A673 (cell line): ENCODE measurements at regions not wholly inside any gene's neighbourhood (a gene's known extent, or its start where the extent isn't known, plus 50 kb on each side); places are given as distances from the start of the nearest gene placed in this dataset.

Experiments used
- BruUV-seq: library from RNA; stranded (reverse); fragments of 400-500 nt; replicated peaks from 2 replicates; lab custom pipeline; 2021; lab: Mats Ljungman, UMichigan
- CTCF ChIA-PET: fragments of 300-600 bp; sonication (Branson Sonifier 250); formaldehyde crosslinking; loops from one replicate; lab custom pipeline; 2022; ENCODE audit warnings: antibody characterized with exemption; lab: Charles Lee
- POLR2A ChIA-PET: fragments of 300-600 bp; sonication (Branson Sonifier 250); formaldehyde crosslinking; loops from one replicate; lab custom pipeline; 2022; ENCODE audit warnings: antibody characterized with exemption; ENCODE audit not compliant: low non-redundant PET; lab: Charles Lee
- DNase-seq: peaks from one replicate; pipeline ENCODE4 v3.0.0-alpha.2; 2015; ENCODE audit warnings: low spot score
- H3K27ac ChIP-seq: fragments of 200-600 bp; sonication (generic); 2 replicates; pipeline ENCODE4 v1.5.1; 2016; ENCODE audit warnings: mixed run types, low read depth, mild to moderate bottlenecking, mixed read lengths, antibody characterized with exemption, low read length; ENCODE audit not compliant: poor library complexity, severe bottlenecking
- H3K27me3 ChIP-seq: fragments of 200-600 bp; sonication (generic); replicated peaks from 2 replicates; pipeline ENCODE4 v1.6.1; 2017; ENCODE audit warnings: mixed run types, low read depth, mild to moderate bottlenecking, mixed read lengths, antibody characterized with exemption, low read length; ENCODE audit not compliant: insufficient read depth, poor library complexity
- H3K36me3 ChIP-seq: fragments of 200-600 bp; sonication (generic); 2 replicates; pipeline ENCODE4 v1.6.1; 2016; ENCODE audit warnings: mixed run types, mild to moderate bottlenecking, mixed read lengths, antibody characterized with exemption, low read length; ENCODE audit not compliant: insufficient read depth, poor library complexity, severe bottlenecking
- H3K4me1 ChIP-seq: fragments of 200-600 bp; sonication (generic); 2 replicates; pipeline ENCODE4 v1.6.1; 2017; ENCODE audit warnings: mixed run types, mild to moderate bottlenecking, mixed read lengths, antibody characterized with exemption, low read length; ENCODE audit not compliant: insufficient read depth, poor library complexity, severe bottlenecking
- H3K4me3 ChIP-seq: fragments of 200-600 bp; sonication (generic); 2 replicates; pipeline ENCODE4 v1.5.1; 2016; ENCODE audit warnings: low read depth, mixed run types, mild to moderate bottlenecking, mixed read lengths, low read length; ENCODE audit not compliant: poor library complexity, severe bottlenecking
- H3K9me3 ChIP-seq: fragments of 200-600 bp; sonication (generic); 2 replicates; pipeline ENCODE4 v1.6.1; 2016; ENCODE audit warnings: mixed run types, low read depth, mild to moderate bottlenecking, mixed read lengths, antibody characterized with exemption, low read length; ENCODE audit not compliant: poor library complexity, severe bottlenecking
- CTCF ChIP-seq: fragments of 300-800, 200-600 bp; sonication (generic); conservative IDR thresholded peaks from 2 replicates; pipeline ENCODE4 v1.5.1; 2017; ENCODE audit warnings: low read depth, mild to moderate bottlenecking, antibody characterized with exemption, low read length, moderate library complexity, mixed read lengths
- EZH2 ChIP-seq: fragments of 200-600 bp; sonication (generic); IDR thresholded peaks from 2 replicates; pipeline ENCODE4 v1.6.1; 2017; ENCODE audit warnings: borderline replicate concordance, low read depth, mild to moderate bottlenecking, mixed read lengths, antibody characterized with exemption, low read length; ENCODE audit not compliant: poor library complexity, severe bottlenecking
- intact Hi-C: fragments of 100-400 bp; cut with micrococcal nuclease; formaldehyde crosslinking; loops from one replicate; pipeline ENCODE4 v1.10.0; 2022; ENCODE audit not compliant: unreplicated experiment

- ChIA-PET CTCF (no interaction called here), POLR2A (no interaction called here)
- intact Hi-C loops: no loop called here
- Histone ChIP-seq H3K9me3 (no peaks in the 10 kb centered on the region), H3K27me3 (no peaks in the 10 kb centered on the region), H3K4me3 (no peak overlapping the region), H3K4me1 (no peaks in the 10 kb centered on the region), H3K36me3 (no peaks in the 10 kb centered on the region), H3K27ac (no peak overlapping the region)
- no TSS peak for BruUV-seq
- no peak for DNase-seq
- TF ChIP-seq EZH2 (no peak), CTCF (no peak)
Observed at GRCh38 chr13:62278271-62278670, 862.6 kb upstream of the PCDH20 start.

- H3K4me3 ChIP-seq: no peak overlapping the region
- DNase-seq: no peak
- TF ChIP-seq CTCF (no peak), EZH2 (no peak)
- no peak overlapping the region for H3K27ac ChIP-seq
- intact Hi-C loops: no loop called here
- no peaks in the 10 kb centered on the region for H3K36me3 ChIP-seq
- BruUV-seq: no TSS peak
- H3K9me3 ChIP-seq: no peaks in the 10 kb centered on the region
- no peaks in the 10 kb centered on the region for H3K4me1 ChIP-seq
- H3K27me3 ChIP-seq: no peaks in the 10 kb centered on the region
- ChIA-PET CTCF (no interaction called here), POLR2A (no interaction called here)
Observed at GRCh38 chr13:62251734-62252133, 836.1 kb upstream of the PCDH20 start.

- ChIA-PET CTCF (no interaction called here), POLR2A (no interaction called here)
- Histone ChIP-seq H3K27ac (no peak overlapping the region), H3K36me3 (no peaks in the 10 kb centered on the region), H3K4me3 (no peak overlapping the region), H3K4me1 (no peaks in the 10 kb centered on the region), H3K9me3 (no peaks in the 10 kb centered on the region), H3K27me3 (no peaks in the 10 kb centered on the region)
- TF ChIP-seq CTCF (no peak), EZH2 (no peak)
- intact Hi-C loops: no loop called here
- BruUV-seq: no TSS peak
- DNase-seq: no peak
Observed at GRCh38 chr13:62250501-62251201, 835.0 kb upstream of the PCDH20 start.
